GM19351 (cell line): ENCODE measurements at regions not wholly inside any gene's neighbourhood (a gene's known extent, or its start where the extent isn't known, plus 50 kb on each side); places are given as distances from the start of the nearest gene placed in this dataset.
A peak's percentile ranks its signal among the peaks of the same experiment; 100 is the strongest.

ENCODE experiments used
- ATAC-seq: cut with Tn5 transposase; IDR thresholded peaks from one replicate; pipeline ENCODE4 v1.9.1; 2021; ENCODE audit warnings: mild to moderate bottlenecking, moderate library complexity; ENCODE audit not compliant: unreplicated experiment

- ATAC-seq: no peak
These were observed 338.9 kb upstream of the CADM1 start for GRCh38 chr11:115843111-115843510.

- no peak for ATAC-seq
These were observed 315.8 kb upstream of the CADM1 start for GRCh38 chr11:115820026-115820425.

- no peak for ATAC-seq
These were observed 314.8 kb upstream of the CADM1 start for GRCh38 chr11:115819014-115819413.

GRCh38 chr11:115817844-115818468 lies 313.7 kb upstream of the CADM1 start:
- ATAC-seq: no peak

GRCh38 chr11:115808351-115808940 lies 304.2 kb upstream of the CADM1 start:
- ATAC-seq: no peak

- no peak for ATAC-seq
These were observed 301.8 kb upstream of the CADM1 start for GRCh38 chr11:115806056-115806455.

GRCh38 chr11:115803073-115803740 lies 299.0 kb upstream of the CADM1 start:
- no peak for ATAC-seq

GRCh38 chr11:115802641-115803040 lies 298.4 kb upstream of the CADM1 start:
- ATAC-seq: no peak

- no peak for ATAC-seq
These were observed 288.7 kb upstream of the CADM1 start for GRCh38 chr11:115792903-115793302.

- ATAC-seq: no peak
These were observed 283.1 kb upstream of the CADM1 start for GRCh38 chr11:115787302-115787701.

GRCh38 chr11:115784796-115785521 lies 280.7 kb upstream of the CADM1 start:
- no peak for ATAC-seq

GRCh38 chr11:115780646-115781362 lies 276.6 kb upstream of the CADM1 start:
- no peak for ATAC-seq

GRCh38 chr11:115778928-115779650 lies 274.9 kb upstream of the CADM1 start:
- peak; percentile 79 for ATAC-seq

- ATAC-seq: no peak
These were observed 272.7 kb upstream of the CADM1 start for GRCh38 chr11:115776916-115777315.

- ATAC-seq: no peak
These were observed 271.6 kb upstream of the CADM1 start for GRCh38 chr11:115775846-115776245.

GRCh38 chr11:115774756-115775155 lies 270.5 kb upstream of the CADM1 start:
- no peak for ATAC-seq

GRCh38 chr11:115769891-115770290 lies 265.7 kb upstream of the CADM1 start:
- no peak for ATAC-seq

GRCh38 chr11:115767883-115768282 lies 263.7 kb upstream of the CADM1 start:
- no peak for ATAC-seq

GRCh38 chr11:115767047-115767802 lies 263.0 kb upstream of the CADM1 start:
- ATAC-seq: no peak

GRCh38 chr11:115766561-115766960 lies 262.3 kb upstream of the CADM1 start:
- ATAC-seq: no peak
